ENCODE measurements at regions not wholly inside any gene's neighbourhood (a gene's known extent, or its start where the extent isn't known, plus 50 kb on each side); places are given as distances from the start of the nearest gene placed in this dataset.

- no peak for TF ChIP-seq POLR2A (IDR thresholded peaks at IDR 0.05; ENCODE audit: low read depth)
- no peak for TF ChIP-seq POLR2AphosphoS5 (IDR thresholded peaks at IDR 0.05)
- no peak for TF ChIP-seq CTCF (IDR thresholded peaks at IDR 0.05)
Observed at GRCh38 chr5:133897431-133897830, 71.0 kb downstream of the C5orf15 start.
